PC-9 (cell line): ENCODE measurements at regions not wholly inside any gene's neighbourhood (a gene's known extent, or its start where the extent isn't known, plus 50 kb on each side); places are given as distances from the start of the nearest gene placed in this dataset.

ENCODE experiments used
- BruUV-seq: library from RNA; stranded (reverse); fragments of 400-500 nt; replicated peaks from 2 replicates; lab custom pipeline; 2021; lab: Mats Ljungman, UMichigan
- CTCF ChIA-PET: fragments of 300-600 bp; sonication (Branson Sonifier 250); formaldehyde crosslinking; loops from one replicate; lab custom pipeline; 2022; ENCODE audit warnings: antibody characterized with exemption; lab: Charles Lee
- POLR2A ChIA-PET: fragments of 300-600 bp; sonication (Branson Sonifier 250); formaldehyde crosslinking; loops from one replicate; lab custom pipeline; 2022; ENCODE audit warnings: antibody characterized with exemption; ENCODE audit not compliant: unreplicated experiment; lab: Charles Lee
- DNase-seq, 2 experiments: peaks; one replicate each; pipeline versions ENCODE4 v3.0.0 to v3.0.0-alpha.2; 2015 to 2022; ENCODE audit warnings: mixed read lengths in 1 of 2
- H2AFZ ChIP-seq: fragments of 200-600 bp; sonication (generic); 2 replicates; pipeline ENCODE4 v1.8.1; 2017; ENCODE audit warnings: antibody characterized with exemption
- H3F3A ChIP-seq: fragments of 200-600 bp; sonication (generic); 2 replicates; pipeline ENCODE4 v1.8.1; 2017; ENCODE audit warnings: antibody characterized with exemption, mild to moderate bottlenecking, low read depth; ENCODE audit not compliant: insufficient read depth
- H3K27ac ChIP-seq: fragments of 200-600 bp; sonication (generic); 2 replicates; pipeline ENCODE4 v1.6.1; 2016; ENCODE audit warnings: mixed run types
- H3K27me3 ChIP-seq: fragments of 200-600 bp; sonication (generic); 2 replicates; pipeline ENCODE4 v1.6.1; 2016; ENCODE audit warnings: low read depth, mixed run types; ENCODE audit not compliant: insufficient read depth
- H3K36me3 ChIP-seq: fragments of 200-600 bp; sonication (generic); 2 replicates; pipeline ENCODE4 v1.6.1; 2016; ENCODE audit warnings: low read depth, mixed run types
- H3K4me1 ChIP-seq: fragments of 200-600 bp; sonication (generic); replicated peaks from 2 replicates; pipeline ENCODE4 v1.6.1; 2016; ENCODE audit warnings: mixed run types; ENCODE audit not compliant: insufficient read depth
- H3K4me2 ChIP-seq: fragments of 200-600 bp; sonication (generic); 2 replicates; pipeline ENCODE4 v1.6.1; 2017; ENCODE audit warnings: mixed run types
- H3K4me3 ChIP-seq: fragments of 200-600 bp; sonication (generic); 2 replicates; pipeline ENCODE4 v1.6.1; 2016; ENCODE audit warnings: mixed run types
- H3K79me2 ChIP-seq: fragments of 200-600 bp; sonication (generic); 2 replicates; pipeline ENCODE4 v1.6.1; 2017; ENCODE audit warnings: low read depth, mixed run types
- H3K9me2 ChIP-seq: fragments of 200-600 bp; sonication (generic); 2 replicates; pipeline ENCODE4 v1.8.1; 2017; ENCODE audit warnings: mild to moderate bottlenecking; ENCODE audit not compliant: insufficient read depth
- H3K9me3 ChIP-seq: fragments of 200-600 bp; sonication (generic); 2 replicates; pipeline ENCODE4 v1.8.1; 2016; ENCODE audit warnings: low read depth; ENCODE audit not compliant: insufficient read depth
- H4K20me1 ChIP-seq: fragments of 200-600 bp; sonication (generic); 2 replicates; pipeline ENCODE4 v1.8.1; 2017; ENCODE audit not compliant: insufficient read depth
- CTCF ChIP-seq: fragments of 200-600 bp; sonication (generic); conservative IDR thresholded peaks from 2 replicates; pipeline ENCODE4 v1.6.1; 2017; ENCODE audit warnings: mixed run types, antibody characterized with exemption, mild to moderate bottlenecking, moderate library complexity
- EZH2 ChIP-seq: fragments of 200-600 bp; sonication (generic); IDR thresholded peaks from 2 replicates; pipeline ENCODE4 v1.8.0; 2017; ENCODE audit warnings: antibody characterized with exemption, low read depth
- intact Hi-C: fragments of 100-400 bp; cut with micrococcal nuclease; formaldehyde crosslinking; loops from one replicate; pipeline ENCODE4 v1.10.0; 2022; ENCODE audit not compliant: unreplicated experiment

- no peaks in the 10 kb centered on the region for H3K4me1 ChIP-seq
- DNase-seq = no peak
- no peaks in the 10 kb centered on the region for H3K9me3 ChIP-seq
- H3K27me3 ChIP-seq = no peaks in the 10 kb centered on the region
- ChIA-PET CTCF (no interaction called here), POLR2A (no interaction called here)
- no peaks in the 10 kb centered on the region for H3F3A ChIP-seq
- H3K4me2 ChIP-seq = no peak overlapping the region
- no TSS peak for BruUV-seq
- intact Hi-C loops = no loop called here
- H3K79me2 ChIP-seq = no peaks in the 10 kb centered on the region
- no peak for TF ChIP-seq EZH2
- TF ChIP-seq CTCF = no peak
- no peaks in the 10 kb centered on the region for H3K9me2 ChIP-seq
- H3K4me3 ChIP-seq = no peak overlapping the region
- no peak overlapping the region for H3K27ac ChIP-seq
- H3K36me3 ChIP-seq = no peaks in the 10 kb centered on the region
- no peak overlapping the region for H2AFZ ChIP-seq
- H4K20me1 ChIP-seq = no peaks in the 10 kb centered on the region
These were observed 1315.4 kb downstream of the SLITRK1 start for GRCh38 chr13:82566864-82567263.

- Histone ChIP-seq H3K9me3 (no peaks in the 10 kb centered on the region), H3K36me3 (no peaks in the 10 kb centered on the region), H4K20me1 (no peaks in the 10 kb centered on the region), H3K4me2 (no peak overlapping the region), H3K4me3 (no peak overlapping the region), H3K79me2 (no peaks in the 10 kb centered on the region), H3F3A (no peaks in the 10 kb centered on the region), H2AFZ (no peak overlapping the region), H3K4me1 (no peaks in the 10 kb centered on the region), H3K27ac (no peak overlapping the region), H3K27me3 (no peaks in the 10 kb centered on the region), H3K9me2 (no peaks in the 10 kb centered on the region)
- intact Hi-C loops = no loop called here
- DNase-seq = no peak
- POLR2A ChIA-PET = no interaction called here
- CTCF ChIA-PET = no interaction called here
- no TSS peak for BruUV-seq
- TF ChIP-seq EZH2 = no peak
- TF ChIP-seq CTCF = no peak
These were observed 1317.1 kb downstream of the SLITRK1 start for GRCh38 chr13:82565201-82565600.

- Histone ChIP-seq H3K79me2 (no peaks in the 10 kb centered on the region), H3K4me3 (no peak overlapping the region), H3F3A (no peaks in the 10 kb centered on the region), H3K36me3 (no peaks in the 10 kb centered on the region), H3K4me2 (no peak overlapping the region), H4K20me1 (no peaks in the 10 kb centered on the region), H3K9me2 (no peaks in the 10 kb centered on the region), H3K27me3 (no peaks in the 10 kb centered on the region), H3K4me1 (no peaks in the 10 kb centered on the region), H3K9me3 (no peaks in the 10 kb centered on the region), H3K27ac (no peak overlapping the region), H2AFZ (peak overlapping the region; percentile 55; the same call in 1 of the 2 replicates)
- POLR2A ChIA-PET = no interaction called here
- BruUV-seq = no TSS peak
- CTCF ChIA-PET = no interaction called here
- intact Hi-C loops = no loop called here
- no peak for TF ChIP-seq EZH2
- no peak for TF ChIP-seq CTCF
- DNase-seq = no peak
These were observed 1321.4 kb downstream of the SLITRK1 start for GRCh38 chr13:82560889-82561288.
